Stimulated activated CD4-positive, alpha-beta T cell treated with anti-CD3 and anti-CD28 coated beads, Interleukin-12 subunit alpha, Interleukin-12 subunit beta, amount 100 ng/mL, for 48 hours (primary cell): ENCODE measurements at regions not wholly inside any gene's neighbourhood (a gene's known extent, or its start where the extent isn't known, plus 50 kb on each side); places are given as distances from the start of the nearest gene placed in this dataset.
"Not testable (repeated sequence)": the region's sequence is repeated elsewhere in the genome, so short reads cannot be mapped to it uniquely, and the experiment has no call there.

ENCODE experiments used
- DNase-seq, 3 donors: peaks; one replicate each; pipeline ENCODE4 v3.0.0-alpha.2; 2020; ENCODE audit warnings: low read depth in 2 of 3, low spot score in 1 of 3

DNA sequence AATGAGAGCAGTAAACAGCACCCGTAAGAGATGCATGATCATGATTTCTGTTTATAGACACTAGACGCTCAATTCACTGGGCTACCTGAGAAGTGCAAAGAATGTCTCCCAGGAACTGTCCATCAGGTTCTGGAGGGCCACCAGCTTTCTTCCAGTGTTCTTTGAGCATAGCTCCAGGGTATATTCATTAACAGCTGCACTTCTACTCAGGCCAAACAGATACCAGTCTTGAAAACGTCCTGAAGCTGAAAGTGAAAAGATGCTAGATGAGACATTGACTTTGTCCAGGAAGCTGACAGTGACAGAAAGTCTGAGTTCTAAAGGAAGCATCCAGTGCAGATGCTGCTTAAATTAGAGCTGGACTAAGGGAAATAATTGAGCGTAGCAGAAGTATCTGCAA, 488.7 kb upstream of the TYRP1 start:
- no peak for DNase-seq

DNA sequence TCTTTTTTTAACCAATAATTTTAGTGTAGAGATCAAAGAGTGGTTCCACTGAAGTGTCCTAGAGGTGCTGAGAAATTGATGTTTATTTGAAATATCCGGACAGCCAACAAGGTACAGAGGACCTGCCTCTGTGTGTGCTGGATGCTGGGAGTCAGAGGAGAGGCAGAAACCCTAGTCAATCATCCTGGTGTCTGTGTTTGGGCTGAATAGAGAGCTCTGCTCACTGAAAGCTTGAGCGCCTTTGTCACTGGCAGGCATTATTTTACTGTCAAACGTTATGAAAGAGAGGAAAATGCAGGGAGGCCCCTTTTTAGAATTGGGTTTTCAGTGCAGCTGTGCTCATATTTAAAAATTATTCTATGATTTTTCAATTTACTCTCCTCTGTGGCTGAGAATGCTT, 480.3 kb upstream of the TYRP1 start:
- no peak for DNase-seq

DNA sequence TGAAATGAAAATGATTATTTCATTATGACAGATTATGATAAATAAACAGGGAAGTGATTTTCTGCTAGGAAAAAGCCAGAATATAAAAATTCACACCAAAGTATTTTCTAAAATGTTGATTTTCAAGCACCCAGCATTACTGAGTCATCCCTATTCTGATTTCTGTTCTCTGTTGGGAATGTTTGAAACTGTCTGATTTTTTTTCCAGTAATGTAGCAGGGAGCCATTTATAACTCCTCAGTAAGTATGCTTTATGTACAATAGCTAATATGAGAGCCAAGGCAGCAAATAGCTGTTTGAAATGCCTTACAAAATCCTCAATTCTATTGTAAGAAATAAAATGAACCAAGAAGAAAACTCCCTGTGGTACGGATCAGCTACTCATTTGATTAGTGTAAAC, 471.7 kb upstream of the TYRP1 start:
- DNase-seq: no peak

DNA sequence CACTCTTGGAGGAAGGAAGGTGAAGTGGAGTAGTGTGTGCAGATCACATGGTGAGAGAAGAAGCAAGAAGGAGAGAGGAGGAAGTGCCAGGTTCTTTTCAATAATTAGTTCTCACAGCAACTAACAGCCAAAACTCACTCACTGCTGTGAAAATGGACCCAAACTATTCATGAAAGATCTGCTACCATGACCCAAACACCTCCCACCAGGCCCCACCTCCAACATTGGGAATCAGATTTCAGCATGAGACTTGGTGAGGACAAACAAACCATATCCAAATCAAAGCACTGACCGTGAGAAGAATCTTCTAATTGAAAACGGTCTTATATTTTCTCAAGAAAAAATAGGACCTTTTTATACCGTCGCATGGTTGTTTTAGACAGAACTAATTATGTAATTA, 468.7 kb upstream of the TYRP1 start:
- DNase-seq: no peak

DNA sequence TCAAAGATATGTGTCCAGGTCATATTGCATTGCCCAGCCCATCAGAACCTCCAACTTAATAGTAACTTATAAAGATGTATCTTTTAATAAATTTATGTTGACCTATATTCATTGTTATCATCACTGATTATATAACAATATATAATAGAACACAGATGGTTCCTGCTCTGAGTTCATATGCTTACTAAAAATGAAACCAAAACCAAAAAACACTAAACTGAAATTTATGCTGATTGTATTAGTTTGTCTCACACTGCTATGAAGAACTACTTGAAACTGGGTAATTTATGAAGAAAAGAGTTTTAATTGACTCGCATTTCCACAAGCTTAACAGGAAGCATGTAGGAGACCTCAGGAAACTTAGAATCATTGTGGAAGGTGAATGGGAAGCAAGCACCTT, 462.5 kb upstream of the TYRP1 start:
- no peak for DNase-seq

DNA sequence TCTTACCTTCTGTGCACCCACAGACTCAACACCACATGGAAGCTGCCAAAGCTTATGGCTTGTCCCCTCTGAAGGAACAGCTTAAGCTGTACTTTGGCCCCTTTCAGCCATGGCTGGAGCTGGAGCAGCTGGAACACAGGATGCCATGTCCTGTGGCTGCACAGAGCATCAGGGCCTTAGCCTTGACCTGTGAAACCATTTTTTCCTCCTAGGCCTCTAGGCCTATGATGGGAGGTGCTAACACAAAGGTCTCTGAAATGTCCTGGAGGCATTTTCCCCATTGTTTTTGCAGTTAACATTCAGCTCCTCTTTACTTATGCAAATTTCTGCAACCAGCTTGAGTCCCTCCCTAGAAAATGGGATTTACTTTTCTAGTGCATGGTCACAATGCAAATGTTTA, 461.4 kb upstream of the TYRP1 start:
- DNase-seq: no peak

DNA sequence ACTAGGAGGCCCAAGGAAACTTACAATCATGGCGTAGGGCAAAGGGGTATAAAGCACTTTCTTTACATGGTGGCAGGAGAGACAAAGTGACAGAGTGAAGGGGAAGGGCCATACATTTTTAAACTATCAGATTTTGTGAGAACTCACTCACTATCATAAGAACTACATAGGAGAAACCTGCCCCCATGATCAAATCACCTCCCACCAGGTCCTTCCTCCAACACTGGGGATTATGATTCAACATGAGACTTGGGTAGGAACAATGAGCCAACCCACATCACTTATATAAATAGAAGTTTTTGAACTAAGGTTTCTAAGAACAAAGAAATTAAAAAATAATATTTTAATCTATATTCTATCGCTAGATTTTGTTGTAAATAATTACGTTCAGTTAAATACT, 460.3 kb upstream of the TYRP1 start:
- DNase-seq: no peak

DNA sequence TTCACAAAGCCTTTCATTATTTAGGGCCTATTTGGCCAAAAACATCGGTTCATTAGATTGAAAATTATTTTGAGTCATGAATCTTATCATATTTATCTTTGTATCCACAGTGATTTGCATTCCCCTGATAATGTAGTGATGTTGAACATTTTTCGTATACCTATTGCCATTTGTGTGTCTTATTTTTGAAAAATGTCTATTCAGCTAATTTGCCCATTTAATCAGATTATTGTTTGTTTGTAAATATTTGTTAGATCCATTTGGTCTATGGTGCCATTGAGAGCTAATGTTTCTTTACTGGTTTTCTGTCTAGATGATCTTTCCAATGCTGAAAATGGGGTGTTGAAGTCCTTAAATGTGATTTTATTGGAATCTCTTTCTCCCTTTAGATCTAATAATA, 439.2 kb upstream of the TYRP1 start:
- no peak for DNase-seq

DNA sequence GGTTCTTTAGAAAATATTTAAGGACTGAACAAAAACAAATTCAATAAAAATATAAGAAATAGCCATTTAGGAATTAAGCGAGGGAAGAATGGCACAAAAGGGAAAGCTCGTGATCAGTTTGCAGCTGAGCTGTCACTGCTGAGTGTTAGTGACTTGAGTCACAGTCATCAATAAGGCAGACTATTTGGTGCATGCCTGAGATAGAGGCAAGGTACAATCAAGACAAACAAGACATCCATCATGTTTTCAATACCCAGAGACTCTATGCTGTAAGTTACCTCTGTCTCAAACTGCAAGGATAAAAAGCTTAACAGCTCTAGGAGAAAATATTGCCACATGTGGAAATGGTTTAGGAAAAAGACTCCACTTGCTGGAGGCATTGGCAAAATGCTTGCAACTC, 426.4 kb upstream of the TYRP1 start:
- no peak for DNase-seq

DNA sequence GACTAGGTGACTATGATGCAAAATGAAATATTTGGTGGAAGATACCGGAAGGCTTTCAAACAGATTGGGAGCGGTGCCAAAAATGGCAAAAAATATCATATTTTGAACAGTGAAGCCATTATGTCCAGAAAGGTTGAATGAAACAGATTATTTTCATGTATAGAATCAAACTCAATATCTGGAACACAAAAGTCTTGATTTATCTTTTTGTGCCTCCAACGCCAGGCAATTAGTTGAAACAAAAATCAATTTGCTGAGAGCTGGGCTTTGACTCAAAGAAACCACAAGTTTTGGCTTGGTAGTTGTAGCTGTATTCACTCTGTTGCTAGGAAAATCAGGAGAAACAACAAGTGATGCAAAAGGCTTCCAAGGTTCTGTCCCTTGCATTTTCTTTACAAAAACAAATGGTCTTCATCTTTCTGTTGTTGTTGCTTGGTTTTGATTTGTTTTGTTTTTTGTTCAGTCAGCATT, 421.7 kb upstream of the TYRP1 start:
- no peak for DNase-seq

DNA sequence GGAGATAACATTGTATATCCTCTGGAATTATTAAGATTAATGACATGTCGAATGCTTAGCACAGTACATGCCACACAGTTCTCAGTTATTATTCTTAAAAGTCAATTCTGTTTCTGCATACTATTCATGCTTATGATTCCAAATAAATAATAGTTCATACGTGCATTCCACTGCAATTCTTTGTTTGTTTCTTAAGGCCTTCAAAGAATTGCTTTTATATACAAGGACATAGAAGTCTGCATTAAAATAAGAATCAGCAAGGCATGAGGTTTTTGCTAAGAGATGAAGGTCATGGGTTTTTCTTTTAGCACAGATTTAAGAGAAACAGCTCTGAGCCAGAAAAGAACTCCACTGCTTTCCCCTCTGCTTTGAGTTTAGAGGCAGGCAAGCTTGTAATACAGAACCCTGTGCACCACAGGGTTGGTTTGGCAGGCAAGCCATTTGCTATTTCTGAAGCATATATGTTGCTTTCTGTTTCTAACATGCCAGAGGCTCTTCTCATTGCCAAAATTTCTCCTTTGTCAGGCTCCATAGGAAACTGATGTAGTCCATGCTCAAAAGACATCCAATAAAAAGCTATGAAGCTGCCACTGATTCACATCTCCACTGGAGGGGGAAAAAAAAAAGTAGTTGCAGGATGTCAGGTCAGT, 420.6 kb upstream of the TYRP1 start:
- DNase-seq: no peak

DNA sequence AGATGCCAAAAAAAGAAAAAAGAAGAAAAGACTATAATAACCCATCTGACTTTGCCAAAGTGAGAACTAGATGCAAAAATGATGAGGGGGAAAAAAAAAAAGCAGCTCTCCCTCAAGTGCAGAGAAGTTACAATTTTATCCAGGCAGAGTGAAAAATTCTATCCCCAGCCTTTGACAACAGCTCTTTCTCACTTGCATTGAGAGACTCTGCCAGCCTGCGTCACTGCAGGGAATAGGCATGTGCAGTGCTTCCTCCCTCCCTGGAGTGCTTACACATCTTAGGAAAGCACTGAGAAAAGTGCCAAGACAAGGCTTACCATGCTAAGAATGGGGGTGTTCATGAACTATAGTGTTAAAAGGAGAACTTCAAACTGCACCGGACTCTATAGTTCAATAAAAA, 418.6 kb upstream of the TYRP1 start:
- DNase-seq: no peak

DNA sequence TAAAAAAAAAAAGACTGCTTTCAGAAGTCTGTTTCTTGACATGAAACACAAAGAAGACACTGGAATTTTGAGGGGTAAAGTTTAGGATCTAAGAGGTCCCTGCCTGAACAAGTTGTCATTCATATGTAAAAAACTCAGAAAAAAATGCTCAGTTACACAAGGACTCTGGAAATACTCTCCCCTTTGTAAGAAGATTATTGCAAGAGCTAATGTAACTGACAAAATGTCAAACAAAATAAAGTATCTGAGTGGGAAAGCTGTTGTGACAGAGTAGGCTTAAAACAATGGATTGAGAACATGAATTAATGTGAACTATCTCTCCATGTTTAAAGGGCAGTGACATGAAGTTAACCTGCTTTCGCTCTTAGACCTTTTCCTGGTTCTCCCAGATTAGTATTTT, 416.7 kb upstream of the TYRP1 start:
- no peak for DNase-seq

DNA sequence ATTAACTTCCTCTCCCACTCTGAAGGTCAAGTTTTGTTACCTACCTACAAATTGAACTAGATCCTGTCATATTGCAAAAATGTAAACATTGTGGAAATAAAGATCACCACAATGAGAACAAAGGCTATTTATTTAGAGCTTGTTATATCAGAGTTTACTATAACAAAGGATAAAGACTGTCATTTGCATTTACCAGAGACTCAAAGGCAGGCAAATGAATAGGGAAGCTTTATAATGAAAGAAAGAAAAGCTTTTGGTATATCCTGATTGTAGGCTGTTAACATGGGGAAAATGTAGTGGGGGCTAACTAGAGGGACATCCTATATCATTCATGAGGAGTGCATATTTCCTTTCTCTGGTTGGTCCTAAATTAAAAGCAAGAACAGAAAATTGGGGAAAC, 403.5 kb upstream of the TYRP1 start:
- DNase-seq: no peak

DNA sequence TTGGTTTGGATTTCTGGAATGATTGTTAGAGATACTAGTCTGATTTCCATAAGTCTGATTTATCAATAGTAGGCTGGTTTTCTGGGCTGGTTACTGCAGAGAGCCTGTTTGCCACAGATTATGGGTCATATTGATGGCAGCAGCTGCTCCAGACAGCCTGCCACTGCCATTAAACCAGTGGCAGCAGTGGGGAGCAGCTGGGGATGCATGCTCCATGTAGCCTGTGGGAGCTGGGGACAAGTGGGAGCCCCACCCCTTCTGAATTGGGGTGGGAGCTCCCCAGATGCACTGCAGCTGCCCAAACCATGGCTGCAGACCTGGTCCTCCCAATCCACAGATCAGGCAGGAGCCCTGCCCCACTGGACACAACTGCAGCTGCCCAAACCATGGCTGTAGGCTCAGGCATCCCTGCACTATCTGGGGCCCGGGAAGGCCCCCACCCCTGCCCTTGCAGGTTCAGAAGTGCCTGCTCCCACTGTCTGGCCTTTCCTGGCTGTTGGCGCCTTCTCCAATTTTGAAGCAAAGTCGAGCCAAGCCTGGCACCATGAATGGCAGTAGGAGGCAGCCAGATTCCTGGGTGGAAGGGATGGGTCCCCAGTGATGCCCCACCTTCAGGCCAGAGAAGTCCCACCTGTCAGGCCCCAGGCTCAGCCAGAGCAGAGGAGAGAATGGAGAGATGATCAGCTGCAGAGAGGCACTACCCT, 402.9 kb upstream of the TYRP1 start:
- DNase-seq: no peak

DNA sequence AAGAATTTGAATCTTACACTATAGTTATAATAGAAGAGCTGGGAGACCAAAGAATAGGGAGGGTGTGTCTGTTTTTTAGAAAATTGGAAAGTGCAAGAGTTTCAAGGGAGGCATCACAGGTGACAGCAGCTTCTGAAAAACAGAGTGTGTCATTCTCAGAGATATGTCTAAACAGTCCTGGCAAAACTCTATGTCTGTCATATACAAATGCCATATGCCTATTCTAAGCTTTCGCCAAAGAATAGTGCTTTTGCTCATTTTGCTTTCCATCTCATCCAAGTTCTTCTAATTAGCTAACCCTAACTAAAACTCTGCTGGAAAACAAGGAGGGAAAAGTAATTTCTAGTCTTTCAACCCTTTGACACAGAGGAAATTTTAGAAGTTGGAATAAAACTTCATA, 388.0 kb upstream of the TYRP1 start:
- DNase-seq: no peak

DNA sequence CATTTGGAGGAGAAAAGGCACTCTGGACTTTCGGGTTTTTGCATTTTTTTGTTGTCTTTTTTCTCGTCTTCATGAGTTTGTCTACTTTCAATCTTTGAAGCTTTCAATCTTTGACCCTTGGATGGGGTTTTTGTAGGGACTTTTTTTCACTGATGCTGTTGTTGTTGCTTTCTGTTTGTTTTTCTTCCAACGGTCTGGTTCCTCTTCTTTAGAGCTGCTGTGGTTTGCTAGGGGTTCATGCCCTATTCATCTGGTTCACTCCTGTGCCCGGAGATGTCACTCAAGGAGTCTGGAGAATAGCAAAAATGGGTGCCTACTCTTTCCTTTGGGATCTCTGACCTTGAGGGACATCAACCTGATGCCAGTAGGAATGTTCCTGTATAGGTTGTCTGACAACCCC, 378.6 kb upstream of the TYRP1 start:
- DNase-seq: no peak

DNA sequence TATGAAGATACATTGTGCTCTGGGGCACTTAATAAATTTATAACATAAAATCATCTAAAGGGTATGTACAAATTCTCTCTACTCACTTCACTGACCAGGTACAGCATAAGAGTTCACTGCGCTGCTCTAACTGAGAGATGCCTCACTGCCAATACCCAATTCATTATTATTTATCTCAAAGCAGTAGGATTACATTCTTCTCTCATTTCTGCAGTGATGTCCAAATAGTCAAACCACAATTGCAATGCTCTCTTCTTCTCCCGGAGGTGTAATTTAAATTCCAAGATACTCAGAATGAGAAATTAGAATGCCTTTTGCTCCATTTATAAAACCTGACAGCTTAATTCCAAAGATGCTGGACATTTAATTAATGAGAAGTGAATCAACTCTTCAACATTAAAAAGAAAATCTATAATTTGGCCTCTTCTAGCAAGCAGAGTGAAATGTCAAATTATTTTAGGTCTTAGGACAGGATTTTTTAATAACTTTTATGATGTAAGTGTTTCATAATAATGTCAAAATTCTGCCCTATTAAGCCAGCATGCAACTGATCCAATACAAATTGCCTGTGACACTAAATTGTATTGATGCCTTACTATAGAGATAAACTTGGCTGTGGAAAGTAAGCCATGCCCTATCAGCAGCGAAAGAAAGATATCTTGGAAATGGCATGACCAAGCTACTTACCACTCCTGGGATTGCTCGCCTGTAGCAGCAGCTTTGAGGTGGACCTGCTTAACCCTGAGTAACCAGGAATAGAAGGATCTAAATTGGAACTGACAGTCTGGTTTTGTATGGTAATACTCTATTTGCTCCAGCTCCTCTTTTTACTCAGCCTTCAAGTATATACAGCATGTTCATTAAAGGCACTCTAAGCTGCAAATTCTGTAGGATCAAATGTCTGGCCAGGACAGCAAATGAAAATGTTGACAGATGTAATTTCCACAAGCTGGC, 374.2 kb upstream of the TYRP1 start:
- DNase-seq: no peak

DNA sequence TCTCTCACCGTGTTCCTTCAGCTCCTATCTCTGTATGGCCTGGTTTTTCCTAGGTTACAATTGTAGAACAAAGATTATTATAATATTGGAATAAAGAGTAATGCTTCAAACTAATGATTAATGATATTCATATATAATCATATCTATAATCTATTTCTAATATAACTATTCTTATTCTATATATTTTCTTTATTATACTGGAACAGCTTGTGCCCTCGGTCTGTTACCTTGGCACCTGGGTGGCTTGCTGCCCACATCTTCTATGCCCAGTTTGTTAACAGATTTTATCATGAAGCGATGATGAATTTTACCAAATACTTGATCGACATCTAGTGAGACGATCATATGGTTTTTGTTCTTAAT, 363.6 kb upstream of the TYRP1 start:
- no peak for DNase-seq

DNA sequence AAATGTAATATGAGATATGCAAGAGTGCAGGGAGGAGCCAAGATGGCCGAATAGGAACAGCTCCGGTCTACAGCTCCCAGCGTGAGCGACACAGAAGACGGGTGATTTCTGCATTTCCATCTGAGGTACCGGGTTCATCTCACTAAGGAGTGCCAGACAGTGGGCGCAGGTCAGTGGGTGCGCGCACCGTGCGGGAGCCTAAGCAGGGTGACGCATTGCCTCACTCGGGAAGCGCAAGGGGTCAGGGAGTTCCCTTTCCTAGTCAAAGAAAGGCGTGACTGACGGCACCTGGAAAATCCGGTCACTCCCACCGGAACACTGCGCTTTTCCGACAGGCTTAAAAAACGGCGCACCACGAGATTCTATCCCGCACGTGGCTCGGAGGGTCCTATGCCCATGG, 359.2 kb upstream of the TYRP1 start:
- not testable (repeated sequence) for DNase-seq

DNA sequence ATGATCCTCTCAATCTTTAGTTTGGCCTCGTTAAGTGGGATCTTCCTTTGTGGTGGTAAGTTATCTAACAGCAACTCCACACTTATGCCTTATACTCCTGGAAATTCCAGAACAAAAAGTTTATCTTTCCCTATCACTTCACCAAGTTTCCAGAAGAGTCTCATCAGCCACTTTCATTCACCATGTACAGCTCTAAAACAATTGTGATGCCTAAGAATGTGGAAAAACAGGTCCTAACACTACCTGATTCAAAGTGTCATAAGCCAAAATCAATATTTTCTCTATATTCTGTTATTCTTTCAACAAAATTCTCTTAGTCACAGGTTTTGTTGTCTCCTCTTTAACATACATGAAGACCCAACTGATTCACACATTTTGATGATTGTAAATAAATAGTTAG, 342.4 kb upstream of the TYRP1 start:
- DNase-seq: no peak
